H9 (cell line): ENCODE measurements at regions not wholly inside any gene's neighbourhood (a gene's known extent, or its start where the extent isn't known, plus 50 kb on each side); places are given as distances from the start of the nearest gene placed in this dataset.

Experiments used
- DNase-seq: peaks from one replicate; pipeline ENCODE4 v3.0.0-alpha.2; 2017
- H2AFZ ChIP-seq: one replicate; pipeline ENCODE4 v1.6.1; 2013; ENCODE audit warnings: mild to moderate bottlenecking, low read length, control low read depth, moderate library complexity
- H2AK5ac ChIP-seq: 2 replicates; pipeline ENCODE4 v1.6.1; 2013; ENCODE audit warnings: low read length, control low read depth, mixed read lengths; ENCODE audit not compliant: insufficient read length
- H2BK120ac ChIP-seq: one replicate; pipeline ENCODE4 v1.6.1; 2013; ENCODE audit warnings: low read depth, mild to moderate bottlenecking, low read length, control low read depth, inconsistent platforms; ENCODE audit not compliant: poor library complexity, severe bottlenecking
- H2BK12ac ChIP-seq: 2 replicates; pipeline ENCODE4 v1.6.1; 2013; ENCODE audit warnings: low read length, control low read depth, mixed read lengths, low read depth; ENCODE audit not compliant: insufficient read length
- H2BK15ac ChIP-seq: 2 replicates; pipeline ENCODE4 v1.6.1; 2013; ENCODE audit warnings: low read depth, low read length, control low read depth
- H2BK20ac ChIP-seq: one replicate; pipeline ENCODE4 v1.6.1; 2013; ENCODE audit warnings: low read depth, mild to moderate bottlenecking, low read length, control low read depth, inconsistent platforms; ENCODE audit not compliant: poor library complexity, severe bottlenecking
- H2BK5ac ChIP-seq: 2 replicates; pipeline ENCODE4 v1.6.1; 2013; ENCODE audit warnings: low read length, control low read depth, mixed read lengths; ENCODE audit not compliant: insufficient read length
- H3K14ac ChIP-seq: 2 replicates; pipeline ENCODE4 v1.6.1; 2013; ENCODE audit warnings: low read length, control low read depth; ENCODE audit not compliant: insufficient read depth
- H3K18ac ChIP-seq: 2 replicates; pipeline ENCODE4 v1.6.1; 2013; ENCODE audit warnings: low read depth, mild to moderate bottlenecking, mixed read lengths, low read length, control low read depth; ENCODE audit not compliant: insufficient read length
- H3K23ac ChIP-seq: 2 replicates; pipeline ENCODE4 v1.6.1; 2013; ENCODE audit warnings: low read length, control low read depth, mixed read lengths, low read depth; ENCODE audit not compliant: insufficient read length
- H3K23me2 ChIP-seq: 2 replicates; pipeline ENCODE4 v1.6.1; 2013; ENCODE audit warnings: low read depth, mild to moderate bottlenecking, mixed read lengths, low read length, control low read depth; ENCODE audit not compliant: insufficient read length, poor library complexity, severe bottlenecking
- H3K27ac ChIP-seq: 2 replicates; pipeline ENCODE4 v1.5.1; 2013; ENCODE audit warnings: low read length, control low read depth, mixed read lengths, low read depth; ENCODE audit not compliant: insufficient read length
- H3K27me3 ChIP-seq: 2 replicates; pipeline ENCODE4 v1.6.1; 2013; ENCODE audit warnings: low read length, control low read depth, inconsistent platforms; ENCODE audit not compliant: insufficient read depth
- H3K4ac ChIP-seq: 2 replicates; pipeline ENCODE4 v1.6.1; 2013; ENCODE audit warnings: low read depth, mild to moderate bottlenecking, control low read depth, inconsistent platforms, low read length, moderate library complexity
- H3K4me1 ChIP-seq: 2 replicates; pipeline ENCODE4 v1.6.1; 2013; ENCODE audit warnings: low read length, control low read depth, inconsistent platforms; ENCODE audit not compliant: insufficient read depth
- H3K4me2 ChIP-seq: 2 replicates; pipeline ENCODE4 v1.6.1; 2013; ENCODE audit warnings: low read length, control low read depth, mixed read lengths; ENCODE audit not compliant: insufficient read length, insufficient read depth
- H3K56ac ChIP-seq: 2 replicates; pipeline ENCODE4 v1.6.1; 2013; ENCODE audit warnings: low read depth, mild to moderate bottlenecking, mixed read lengths, low read length, control low read depth; ENCODE audit not compliant: insufficient read length
- H3K79me1 ChIP-seq: 2 replicates; pipeline ENCODE4 v1.6.1; 2013; ENCODE audit warnings: low read depth, mild to moderate bottlenecking, moderate library complexity, low read length, control low read depth, inconsistent platforms; ENCODE audit not compliant: insufficient read depth, poor library complexity, severe bottlenecking
- H3K79me2 ChIP-seq: 2 replicates; pipeline ENCODE4 v1.6.1; 2013; ENCODE audit warnings: low read length, control low read depth, inconsistent platforms; ENCODE audit not compliant: insufficient read depth
- H3K9ac ChIP-seq: 2 replicates; pipeline ENCODE4 v1.6.1; 2013; ENCODE audit warnings: low read length, control low read depth, mixed read lengths; ENCODE audit not compliant: insufficient read length; ENCODE audit errors: extremely low read depth
- H3K9me3 ChIP-seq: one replicate; pipeline ENCODE4 v1.6.1; 2013; ENCODE audit warnings: low read depth, low read length, inconsistent platforms; ENCODE audit not compliant: control insufficient read depth
- H3T11ph ChIP-seq: one replicate; pipeline ENCODE4 v1.6.1; 2013; ENCODE audit warnings: mild to moderate bottlenecking, low read length, control low read depth, inconsistent platforms
- H4K20me1 ChIP-seq: one replicate; pipeline ENCODE4 v1.6.1; 2013; ENCODE audit not compliant: control insufficient read depth, insufficient read length, insufficient read depth
- H4K5ac ChIP-seq: 2 replicates; pipeline ENCODE4 v1.6.1; 2013; ENCODE audit warnings: low read depth, mild to moderate bottlenecking, mixed read lengths, low read length, control low read depth; ENCODE audit not compliant: insufficient read length
- H4K8ac ChIP-seq: replicated peaks from 2 replicates; pipeline ENCODE4 v1.6.1; 2013; ENCODE audit warnings: low read length, control low read depth, mixed read lengths, low read depth; ENCODE audit not compliant: insufficient read length
- H4K91ac ChIP-seq: 2 replicates; pipeline ENCODE4 v1.6.1; 2013; ENCODE audit warnings: low read depth, mild to moderate bottlenecking, moderate library complexity, mixed read lengths, low read length, control low read depth; ENCODE audit not compliant: insufficient read length
- H3K27ac Mint-ChIP-seq, 3 experiments: 2 replicates in 2 of 3; 3 replicates in 1 of 3; pipeline ENCODE4 v1.8.0; 2020 to 2021; ENCODE audit warnings: mixed read lengths in 3 of 3, mild to moderate bottlenecking in 1 of 3, moderate library complexity in 1 of 3
- H3K27me3 Mint-ChIP-seq: 2 replicates; pipeline ENCODE4 v1.8.0; 2021; ENCODE audit warnings: low read depth, mild to moderate bottlenecking, moderate library complexity, mixed read lengths
- H3K36me3 Mint-ChIP-seq, 3 experiments: 2 replicates in 2 of 3; 3 replicates in 1 of 3; pipeline ENCODE4 v1.8.0; 2020 to 2021; ENCODE audit warnings: low read depth in 3 of 3, mixed read lengths in 3 of 3; ENCODE audit not compliant: insufficient read depth in 1 of 3
- H3K4me1 Mint-ChIP-seq, 2 experiments: 2 replicates each; pipeline ENCODE4 v1.8.0; 2020; ENCODE audit warnings: mixed read lengths in 2 of 2
- H3K4me3 Mint-ChIP-seq, 2 experiments: 2 replicates in 1 of 2; 3 replicates in 1 of 2; pipeline ENCODE4 v1.8.0; 2020 to 2021; ENCODE audit warnings: mild to moderate bottlenecking in 2 of 2, mixed read lengths in 2 of 2, moderate library complexity in 1 of 2
- H3K9me3 Mint-ChIP-seq, 2 experiments: 2 replicates in 1 of 2; 3 replicates in 1 of 2; pipeline ENCODE4 v1.8.0; 2020; ENCODE audit warnings: mild to moderate bottlenecking in 2 of 2, mixed read lengths in 2 of 2, moderate library complexity in 1 of 2
- CTCF ChIP-seq: fragments of 200-600 bp; sonication (generic); conservative IDR thresholded peaks from 3 replicates; pipeline ENCODE4 v1.8.0; 2021; ENCODE audit warnings: antibody characterized with exemption, mild to moderate bottlenecking

DNA sequence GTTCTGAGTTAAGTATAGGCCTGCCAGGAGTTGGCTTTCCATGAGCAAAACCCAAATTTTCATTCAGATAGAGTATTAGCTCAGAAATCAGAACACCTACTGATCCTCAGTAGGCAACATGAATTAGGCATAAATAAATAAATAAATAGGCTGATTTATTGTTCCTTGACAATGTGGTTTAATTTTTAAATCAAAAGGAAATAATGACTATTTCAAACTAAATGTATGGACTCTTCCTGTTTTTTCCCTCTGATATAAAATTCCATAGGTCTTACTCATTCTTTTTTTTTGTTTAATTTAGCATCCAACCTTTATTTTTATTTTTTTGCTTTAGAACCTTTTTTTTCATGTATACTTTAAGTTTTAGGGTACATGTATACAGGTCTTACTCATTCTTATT is 140.2 kb upstream of the ITGA6 start:
- no peak overlapping the region for H3K9ac ChIP-seq
- H3K4ac ChIP-seq: no peak overlapping the region
- Mint-ChIP-seq H3K9me3 (no peaks in the 10 kb centered on the region), H3K27me3 (peaks cover under 1% of the 10 kb centered on the region; the same call in 1 of the 2 replicates), H3K36me3 (peaks cover 0 to 5% (median 0%) of the 10 kb centered on the region in 3 experiments; a peak in 2 of 7 replicates), H3K27ac (no peak overlapping the region), H3K4me1 (peaks cover 23 to 36% of the 10 kb centered on the region in 2 experiments), H3K4me3 (no peak overlapping the region)
- H3K27ac ChIP-seq: no peak overlapping the region
- DNase-seq: no peak
- no peak overlapping the region for H4K91ac ChIP-seq
- H3K9me3 ChIP-seq: no peaks in the 10 kb centered on the region
- no peak overlapping the region for H4K8ac ChIP-seq
- H4K20me1 ChIP-seq: no peaks in the 10 kb centered on the region
- no peak overlapping the region for H2BK20ac ChIP-seq
- H3T11ph ChIP-seq: no peak overlapping the region
- no peak overlapping the region for H3K23ac ChIP-seq
- peaks cover 15% of the 10 kb centered on the region; the same call in 1 of the 2 replicates for H3K4me1 ChIP-seq
- H3K27me3 ChIP-seq: no peaks in the 10 kb centered on the region
- no peak overlapping the region for H2BK120ac ChIP-seq
- H2AFZ ChIP-seq: no peak overlapping the region
- H2AK5ac ChIP-seq: no peak overlapping the region
- no peak overlapping the region for H2BK5ac ChIP-seq
- H2BK15ac ChIP-seq: no peak overlapping the region
- no peak overlapping the region for H3K18ac ChIP-seq
- TF ChIP-seq CTCF: no peak
- H4K5ac ChIP-seq: no peak overlapping the region
- no peak overlapping the region for H3K56ac ChIP-seq
- H3K79me1 ChIP-seq: no peaks in the 10 kb centered on the region
- no peak overlapping the region for H3K4me2 ChIP-seq
- H3K14ac ChIP-seq: no peak overlapping the region
- no peaks in the 10 kb centered on the region for H3K23me2 ChIP-seq
- no peaks in the 10 kb centered on the region for H3K79me2 ChIP-seq
- H2BK12ac ChIP-seq: no peak overlapping the region
